GM23338 (cell line): ENCODE measurements at regions not wholly inside any gene's neighbourhood (a gene's known extent, or its start where the extent isn't known, plus 50 kb on each side); places are given as distances from the start of the nearest gene placed in this dataset.

Source experiments
- ATAC-seq: fragments of 200-7000 bp; cut with Tn5 transposase; 3 replicates; pipeline ENCODE4 v1.9.1; 2020
- DNase-seq: peaks from one replicate; pipeline ENCODE4 v3.0.0-alpha.2; 2015; ENCODE audit warnings: low spot score
- H2AFZ ChIP-seq: fragments of 200-600 bp; sonication (generic); 2 replicates; pipeline ENCODE4 v1.8.0; 2016; ENCODE audit warnings: antibody characterized with exemption, mild to moderate bottlenecking, moderate library complexity
- H3F3A ChIP-seq: fragments of 200-600 bp; sonication (generic); replicated peaks from 2 replicates; pipeline ENCODE4 v1.8.0; 2017; ENCODE audit warnings: antibody characterized with exemption, mixed run types, low read depth
- H3K27ac ChIP-seq: fragments of 200-600 bp; sonication (generic); 2 replicates; pipeline ENCODE4 v1.6.1; 2016; ENCODE audit warnings: low read depth
- H3K27me3 ChIP-seq: fragments of 200-600 bp; sonication (generic); 2 replicates; pipeline ENCODE4 v1.8.0; 2016; ENCODE audit warnings: mild to moderate bottlenecking, mixed run types, moderate library complexity; ENCODE audit not compliant: insufficient read depth
- H3K36me3 ChIP-seq: fragments of 200-600 bp; sonication (generic); 2 replicates; pipeline ENCODE4 v1.8.0; 2016; ENCODE audit warnings: mild to moderate bottlenecking; ENCODE audit not compliant: insufficient read depth
- H3K4me1 ChIP-seq: fragments of 200-600 bp; sonication (generic); 2 replicates; pipeline ENCODE4 v1.8.0; 2016; ENCODE audit warnings: mild to moderate bottlenecking, moderate library complexity; ENCODE audit not compliant: insufficient read depth
- H3K4me2 ChIP-seq: fragments of 200-600 bp; sonication (generic); 2 replicates; pipeline ENCODE4 v1.7.1; 2017; ENCODE audit warnings: mixed run types
- H3K4me3 ChIP-seq: fragments of 200-600 bp; sonication (generic); 2 replicates; pipeline ENCODE4 v1.6.1; 2016; ENCODE audit warnings: mixed run types
- H3K79me2 ChIP-seq: fragments of 200-600 bp; sonication (generic); replicated peaks from 2 replicates; pipeline ENCODE4 v1.8.0; 2017; ENCODE audit warnings: mild to moderate bottlenecking; ENCODE audit not compliant: insufficient read depth
- H3K9me2 ChIP-seq: fragments of 200-600 bp; sonication (generic); 2 replicates; pipeline ENCODE4 v1.8.0; 2017; ENCODE audit not compliant: insufficient read depth
- H4K20me1 ChIP-seq: fragments of 200-600 bp; sonication (generic); replicated peaks from 2 replicates; pipeline ENCODE4 v1.8.0; 2017; ENCODE audit warnings: mild to moderate bottlenecking; ENCODE audit not compliant: insufficient read depth
- H3K27ac Mint-ChIP-seq: 2 replicates; pipeline ENCODE4 v1.8.0; 2020; ENCODE audit warnings: inconsistent platforms, mild to moderate bottlenecking, moderate library complexity, mixed read lengths
- H3K27me3 Mint-ChIP-seq: 3 replicates; pipeline ENCODE4 v1.8.0; 2022; ENCODE audit warnings: low read depth, mild to moderate bottlenecking, moderate library complexity, mixed read lengths, inconsistent platforms; ENCODE audit not compliant: insufficient read depth, poor library complexity
- H3K36me3 Mint-ChIP-seq: 3 replicates; pipeline ENCODE4 v1.8.0; 2021; ENCODE audit warnings: low read depth, mild to moderate bottlenecking, inconsistent platforms, moderate library complexity, mixed read lengths
- H3K4me1 Mint-ChIP-seq: 3 replicates; pipeline ENCODE4 v1.8.0; 2020; ENCODE audit warnings: mild to moderate bottlenecking, inconsistent platforms, mixed read lengths
- H3K4me3 Mint-ChIP-seq: 3 replicates; pipeline ENCODE4 v1.8.0; 2021; ENCODE audit warnings: moderate library complexity, mild to moderate bottlenecking, inconsistent platforms, mixed read lengths
- H3K9me3 Mint-ChIP-seq: 3 replicates; pipeline ENCODE4 v1.8.0; 2020; ENCODE audit warnings: moderate library complexity, mild to moderate bottlenecking, inconsistent platforms, mixed read lengths
- CREB1 ChIP-seq: fragments of 250-450 bp; sonication (Bioruptor Pico); IDR thresholded peaks from 2 replicates; pipeline ENCODE4 v1.5.0; 2020; ENCODE audit warnings: low read depth, mild to moderate bottlenecking, moderate library complexity
- CTCF ChIP-seq, 2 experiments: fragments of 200-600 bp in 1 of 2; sonication (generic) in 1 of 2; conservative IDR thresholded peaks; 2 replicates each; pipeline versions ENCODE4 v1.5.1 to v1.6.1; 2016 to 2017; ENCODE audit warnings: antibody characterized with exemption in 2 of 2, low read depth in 2 of 2, mild to moderate bottlenecking in 2 of 2, moderate library complexity in 1 of 2
- EZH2 ChIP-seq: fragments of 200-600 bp; sonication (generic); IDR thresholded peaks from one replicate; pipeline ENCODE4 v1.8.0; 2017; ENCODE audit warnings: antibody characterized with exemption, mild to moderate bottlenecking, low read depth; ENCODE audit not compliant: unreplicated experiment
- EZH2phosphoT487 ChIP-seq: fragments of 200-600 bp; sonication (generic); IDR thresholded peaks from one replicate; pipeline ENCODE4 v1.8.1; 2018; ENCODE audit warnings: antibody characterized with exemption; ENCODE audit not compliant: unreplicated experiment
- JUNB ChIP-seq: IDR thresholded peaks from one replicate; pipeline ENCODE4 v1.6.1; 2016; ENCODE audit warnings: antibody characterized with exemption; ENCODE audit not compliant: unreplicated experiment
- REST ChIP-seq: IDR thresholded peaks from one replicate; pipeline ENCODE4 v1.6.1; 2018; ENCODE audit warnings: antibody characterized with exemption; ENCODE audit not compliant: unreplicated experiment
- ZNF114 ChIP-seq: fragments of 250-450 bp; sonication (Bioruptor Pico); IDR thresholded peaks from 2 replicates; pipeline ENCODE4 v1.5.0; 2020; ENCODE audit warnings: mild to moderate bottlenecking, moderate library complexity
- ZNF331 ChIP-seq: fragments of 250-450 bp; sonication (Bioruptor Pico); IDR thresholded peaks from 2 replicates; pipeline ENCODE4 v1.5.0; 2020; ENCODE audit warnings: low read depth, mild to moderate bottlenecking, moderate library complexity
- TF ChIP-seq, protein P1 (sequence below): IDR thresholded peaks from 2 replicates; pipeline ENCODE4 v1.6.1; 2016; ENCODE audit warnings: antibody characterized with exemption

DNA sequence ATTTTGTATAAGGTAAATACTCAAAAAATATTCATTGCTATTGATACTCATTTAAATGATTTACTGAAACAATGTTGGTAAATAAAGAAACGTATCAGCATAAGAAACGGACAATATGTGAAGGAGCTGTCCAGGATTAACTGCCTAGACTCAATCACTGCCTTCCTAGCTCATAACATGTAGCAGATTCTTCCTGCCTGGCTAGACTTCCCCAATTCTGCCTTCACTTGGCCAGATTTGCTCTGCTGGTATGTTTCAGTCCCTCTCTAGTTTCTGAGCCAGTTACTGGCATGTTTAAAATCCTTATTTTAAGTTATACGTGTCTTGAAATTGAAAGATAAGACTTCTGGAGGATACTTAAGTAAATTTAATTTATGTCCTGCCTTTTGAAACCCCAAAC, 740.3 kb downstream of the CENPC start:
- H3K27ac ChIP-seq = no peak overlapping the region
- ATAC-seq (no peak), DNase-seq (no peak)
- no peaks in the 10 kb centered on the region for H3K4me1 ChIP-seq
- no peaks in the 10 kb centered on the region for H3K4me1 Mint-ChIP-seq
- no peak overlapping the region for H3K4me2 ChIP-seq
- no peaks in the 10 kb centered on the region for H3F3A ChIP-seq
- H3K27me3 ChIP-seq = no peaks in the 10 kb centered on the region
- no peak for TF ChIP-seq ZNF114 (CRISPR knock-in tag)
- TF ChIP-seq CTCF (conservative IDR thresholded peaks at IDR 0.05; ENCODE audit: low read depth in 2 of 2) = no peak
- no peaks in the 10 kb centered on the region for H3K79me2 ChIP-seq
- H4K20me1 ChIP-seq = no peaks in the 10 kb centered on the region
- no peaks in the 10 kb centered on the region; the same call in 2 of the 3 replicates for H3K36me3 Mint-ChIP-seq
- H3K9me3 Mint-ChIP-seq = peaks cover 7% of the 10 kb centered on the region; the same call in 2 of the 3 replicates
- H3K27me3 Mint-ChIP-seq = no peaks in the 10 kb centered on the region
- H3K4me3 ChIP-seq = no peak overlapping the region
- no peaks in the 10 kb centered on the region for H3K9me2 ChIP-seq
- no peak overlapping the region for H3K4me3 Mint-ChIP-seq
- peak overlapping the region; percentile 54; the same call in 1 of the 2 replicates for H2AFZ ChIP-seq
- H3K36me3 ChIP-seq = no peaks in the 10 kb centered on the region
- no peak overlapping the region for H3K27ac Mint-ChIP-seq

GRCh38 chr4:66797608-66798007, 747.7 kb downstream of the CENPC start:
- no peak overlapping the region for H3K27ac Mint-ChIP-seq
- H3K36me3 Mint-ChIP-seq = no peaks in the 10 kb centered on the region; the same call in 2 of the 3 replicates
- H3K27me3 Mint-ChIP-seq = no peaks in the 10 kb centered on the region
- no peaks in the 10 kb centered on the region for H3K4me1 Mint-ChIP-seq
- Histone ChIP-seq H3K4me1 (no peaks in the 10 kb centered on the region), H3K4me3 (no peak overlapping the region), H3K79me2 (no peaks in the 10 kb centered on the region), H3F3A (no peaks in the 10 kb centered on the region), H2AFZ (no peak overlapping the region), H3K36me3 (no peaks in the 10 kb centered on the region), H4K20me1 (no peaks in the 10 kb centered on the region), H3K9me2 (no peaks in the 10 kb centered on the region), H3K27me3 (no peaks in the 10 kb centered on the region), H3K4me2 (no peak overlapping the region), H3K27ac (no peak overlapping the region)
- ATAC-seq = no peak
- H3K9me3 Mint-ChIP-seq = peaks cover 7% of the 10 kb centered on the region; the same call in 2 of the 3 replicates
- H3K4me3 Mint-ChIP-seq = no peak overlapping the region
- DNase-seq = no peak
- TF ChIP-seq EZH2 (no peak), REST (no peak), EZH2phosphoT487 (no peak), CTCF (conservative IDR thresholded peaks at IDR 0.05; ENCODE audit: low read depth in 2 of 2) (no peak), ZNF114 (CRISPR knock-in tag) (no peak), CREB1 (CRISPR knock-in tag) (no peak), ZNF331 (CRISPR knock-in tag) (no peak), JUNB (no peak)
- TF ChIP-seq, protein P1, sequence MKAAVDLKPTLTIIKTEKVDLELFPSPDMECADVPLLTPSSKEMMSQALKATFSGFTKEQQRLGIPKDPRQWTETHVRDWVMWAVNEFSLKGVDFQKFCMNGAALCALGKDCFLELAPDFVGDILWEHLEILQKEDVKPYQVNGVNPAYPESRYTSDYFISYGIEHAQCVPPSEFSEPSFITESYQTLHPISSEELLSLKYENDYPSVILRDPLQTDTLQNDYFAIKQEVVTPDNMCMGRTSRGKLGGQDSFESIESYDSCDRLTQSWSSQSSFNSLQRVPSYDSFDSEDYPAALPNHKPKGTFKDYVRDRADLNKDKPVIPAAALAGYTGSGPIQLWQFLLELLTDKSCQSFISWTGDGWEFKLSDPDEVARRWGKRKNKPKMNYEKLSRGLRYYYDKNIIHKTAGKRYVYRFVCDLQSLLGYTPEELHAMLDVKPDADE = no peak
